Stimulated activated CD8-positive, alpha-beta memory T cell treated with anti-CD3 and anti-CD28 coated beads, Interleukin-4, amount 100 ng/mL, for 1 hour (primary cell): ENCODE measurements at regions not wholly inside any gene's neighbourhood (a gene's known extent, or its start where the extent isn't known, plus 50 kb on each side); places are given as distances from the start of the nearest gene placed in this dataset.
"Not testable (repeated sequence)": the region's sequence is repeated elsewhere in the genome, so short reads cannot be mapped to it uniquely, and the experiment has no call there.

ENCODE experiments used
- DNase-seq, 2 donors: peaks; one replicate each; pipeline ENCODE4 v3.0.0-alpha.2; 2020; ENCODE audit warnings: low read depth in 2 of 2, low spot score in 1 of 2

DNA sequence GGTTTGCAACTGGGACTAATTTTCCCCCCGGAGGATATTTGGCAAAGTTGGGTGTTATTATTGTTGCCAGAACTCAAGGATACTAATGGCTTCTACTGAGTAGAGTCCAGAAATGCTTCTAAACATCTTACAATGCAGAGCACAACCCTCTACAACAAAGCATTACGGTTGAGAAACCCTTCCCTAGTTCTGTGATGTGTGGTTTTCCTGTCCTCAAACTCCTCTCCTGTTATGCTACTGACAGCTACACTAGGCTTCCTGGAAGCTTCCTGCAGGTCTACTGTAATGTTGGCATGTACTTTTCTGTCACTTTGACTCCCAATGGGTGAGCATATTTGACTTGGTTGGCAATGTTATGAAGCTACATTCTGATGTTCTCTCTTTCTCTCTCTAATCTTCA is 1656.9 kb downstream of the MRPL39 start:
- no peak for DNase-seq

DNA sequence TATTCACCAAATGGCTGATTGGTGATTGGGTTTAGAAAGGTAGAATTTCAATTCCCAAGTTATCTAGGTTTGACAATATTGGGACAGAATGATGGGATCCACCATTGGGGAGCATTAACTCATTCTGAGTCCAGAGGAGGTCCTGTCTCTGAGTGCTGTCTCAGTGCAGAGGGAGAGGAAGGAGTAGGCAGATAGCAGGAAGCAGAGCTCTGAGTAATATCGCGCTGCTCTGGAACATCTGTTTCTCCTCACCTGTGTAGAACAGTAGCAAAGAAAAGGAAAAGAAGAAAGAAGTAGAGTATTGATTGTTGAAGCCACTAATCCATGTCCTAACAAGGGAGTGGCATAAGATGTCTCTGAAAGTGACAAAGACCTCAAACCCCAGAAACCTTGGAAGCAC is 1657.8 kb downstream of the MRPL39 start:
- no peak for DNase-seq

DNA sequence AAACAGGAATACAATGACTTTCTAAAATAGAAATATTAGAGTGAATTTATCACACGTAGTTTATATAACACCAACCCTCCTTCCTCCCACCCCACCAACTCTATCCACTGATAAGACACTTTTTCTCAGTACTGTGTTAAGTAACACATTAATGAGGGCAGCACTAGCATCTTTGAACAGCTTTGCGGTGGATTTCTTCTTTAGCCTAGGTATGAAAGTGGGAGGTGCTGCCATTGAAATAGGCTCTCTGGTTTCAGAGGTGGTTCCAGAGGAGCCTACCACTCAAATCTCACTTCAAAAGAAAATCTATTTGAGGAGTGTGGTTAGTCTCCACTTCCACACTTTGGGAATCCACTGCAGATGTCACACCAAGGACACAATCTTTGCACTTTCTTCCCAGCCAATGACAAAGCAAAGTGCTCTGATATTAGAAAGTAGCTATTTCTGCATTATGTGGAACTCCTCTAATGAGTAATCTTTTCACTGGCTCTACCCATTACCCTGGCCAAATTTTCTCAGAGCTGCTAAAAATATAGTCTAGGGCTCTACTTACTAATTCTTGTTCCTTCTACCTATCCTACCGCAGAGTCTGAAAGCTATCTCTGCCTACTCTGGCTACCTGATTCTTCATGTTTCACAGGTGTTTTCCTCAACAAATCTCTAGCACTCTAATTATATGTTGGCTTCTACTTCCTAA is 1667.8 kb downstream of the MRPL39 start:
- DNase-seq = no peak

DNA sequence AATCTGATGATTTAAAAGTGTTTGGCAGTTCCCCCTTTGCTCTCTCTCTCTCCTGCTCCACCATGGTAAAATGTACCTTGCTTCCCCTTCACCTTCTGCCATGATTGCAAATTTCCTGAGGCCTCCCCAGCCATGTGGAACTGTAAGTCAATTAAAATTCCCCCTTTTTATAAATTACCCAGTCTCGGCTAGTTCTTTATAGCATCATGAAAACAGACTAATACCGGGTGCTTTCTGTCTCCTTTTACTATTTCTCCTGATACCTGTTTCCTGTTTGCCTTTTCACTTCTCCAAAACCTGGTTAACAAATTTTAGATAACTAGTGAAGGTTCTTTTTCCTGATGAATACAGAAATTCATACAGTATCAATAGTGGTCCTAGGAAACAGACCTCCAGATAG is 1670.3 kb downstream of the MRPL39 start:
- DNase-seq = no peak

DNA sequence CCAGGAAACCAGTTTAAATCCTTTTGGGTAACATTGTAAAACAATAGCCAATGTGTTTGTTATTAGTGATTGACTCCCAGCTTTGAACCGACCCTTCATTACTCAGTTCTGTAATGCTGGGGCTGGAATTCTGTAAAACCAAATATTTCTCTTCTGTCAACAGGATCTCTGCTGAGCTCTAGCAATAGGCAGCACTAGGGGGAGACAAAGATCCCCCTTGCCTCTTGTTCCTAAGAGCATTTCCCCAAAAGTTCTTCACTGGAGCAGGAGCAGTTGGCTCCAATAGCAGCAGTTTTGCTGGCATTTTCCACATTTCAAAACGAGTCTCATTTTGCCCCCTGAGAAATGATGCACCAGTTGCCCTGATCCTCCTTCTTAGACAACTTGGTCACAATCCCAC is 1671.1 kb downstream of the MRPL39 start:
- no peak for DNase-seq

DNA sequence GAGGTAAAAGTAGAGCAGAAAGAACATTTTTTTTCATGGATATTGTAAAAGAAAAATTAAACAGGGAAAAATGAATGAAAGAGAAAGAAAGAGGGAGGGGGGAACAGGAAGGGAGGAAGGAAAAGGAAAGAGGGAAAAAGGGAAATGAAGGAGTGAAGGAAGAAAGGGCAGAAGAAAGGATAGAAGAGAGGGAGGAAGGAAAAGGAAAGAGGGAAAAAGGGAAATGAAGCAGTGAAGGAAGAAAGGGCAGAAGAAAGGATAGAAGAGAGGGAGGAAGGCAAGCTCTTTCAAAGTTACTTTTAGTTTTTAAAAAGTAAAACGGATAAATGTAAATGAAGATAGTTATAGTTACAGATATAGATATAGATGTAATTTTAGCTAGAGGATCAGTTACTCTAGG is 1676.7 kb downstream of the MRPL39 start:
- DNase-seq = no peak

DNA sequence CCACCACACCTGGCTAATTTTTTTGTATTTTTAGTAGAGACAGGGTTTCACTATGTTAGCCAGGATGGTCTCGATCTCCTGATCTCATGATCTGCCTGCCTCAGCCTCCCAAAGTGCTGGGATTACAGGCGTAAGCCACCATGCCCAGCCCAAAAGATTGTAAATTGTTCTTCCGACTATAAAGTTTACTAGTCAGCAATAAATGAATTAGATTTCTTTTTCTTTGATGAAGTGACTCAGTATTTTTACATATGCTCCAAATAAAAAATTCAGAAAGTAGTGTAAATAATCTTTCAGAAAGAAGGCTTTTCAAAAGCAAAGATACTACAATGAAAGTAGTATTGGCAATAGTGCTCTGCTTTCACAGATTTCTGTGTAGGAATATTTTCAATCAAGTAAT is 1680.9 kb downstream of the MRPL39 start:
- not testable (repeated sequence) for DNase-seq

DNA sequence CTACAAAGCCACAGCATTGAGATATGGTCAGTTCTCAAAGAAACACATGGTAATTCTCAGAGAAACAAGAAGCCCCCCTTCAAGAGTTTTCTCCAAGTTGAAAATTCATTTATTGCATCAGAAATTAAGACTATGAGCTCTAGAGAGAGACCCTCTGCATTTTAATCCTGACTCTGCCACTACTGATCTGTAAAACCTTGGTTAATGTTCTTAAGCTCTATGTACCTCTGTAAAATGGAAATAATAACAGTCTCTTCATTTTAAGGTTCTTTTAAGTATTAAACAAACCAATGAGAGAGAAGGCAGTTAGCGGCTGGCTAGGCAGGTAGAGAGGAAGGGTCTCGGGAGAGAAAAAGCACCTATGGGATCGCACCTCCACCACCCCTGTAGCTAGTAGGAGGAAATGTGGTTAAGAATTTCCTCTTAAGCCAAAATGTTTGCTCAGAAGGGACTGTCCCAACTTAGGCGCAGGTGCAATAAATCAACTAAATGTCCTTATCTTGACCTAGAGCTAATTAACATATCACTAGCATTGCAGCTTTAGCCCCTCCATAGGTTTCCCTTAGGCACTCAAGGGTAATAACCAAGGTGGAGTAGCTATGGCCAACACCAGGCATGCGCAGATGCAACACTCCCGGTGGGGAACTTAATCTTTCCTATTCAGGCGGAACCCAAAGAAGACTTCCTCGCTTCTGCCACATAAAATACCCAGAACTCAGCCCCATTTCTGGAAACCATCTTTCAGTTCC is 1685.4 kb downstream of the MRPL39 start:
- no peak for DNase-seq

DNA sequence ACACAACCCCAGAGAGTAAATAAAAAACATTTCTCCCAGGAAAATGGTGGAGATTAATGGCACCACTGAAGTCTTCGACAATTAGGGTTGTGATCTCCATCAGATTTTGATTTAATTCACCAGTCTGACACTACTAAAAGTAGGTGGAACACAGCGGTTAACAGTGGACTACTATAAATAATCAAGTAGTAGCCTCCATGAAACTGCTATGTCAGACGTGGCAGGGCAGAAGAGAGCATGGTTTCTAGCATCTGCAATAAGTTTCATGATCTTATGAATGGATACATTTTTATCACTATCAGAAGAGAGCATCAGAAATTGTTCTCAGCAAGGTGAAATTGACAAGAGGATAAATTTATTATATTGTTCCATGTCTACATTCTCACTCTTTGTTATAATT is 1706.6 kb downstream of the MRPL39 start:
- DNase-seq = no peak

DNA sequence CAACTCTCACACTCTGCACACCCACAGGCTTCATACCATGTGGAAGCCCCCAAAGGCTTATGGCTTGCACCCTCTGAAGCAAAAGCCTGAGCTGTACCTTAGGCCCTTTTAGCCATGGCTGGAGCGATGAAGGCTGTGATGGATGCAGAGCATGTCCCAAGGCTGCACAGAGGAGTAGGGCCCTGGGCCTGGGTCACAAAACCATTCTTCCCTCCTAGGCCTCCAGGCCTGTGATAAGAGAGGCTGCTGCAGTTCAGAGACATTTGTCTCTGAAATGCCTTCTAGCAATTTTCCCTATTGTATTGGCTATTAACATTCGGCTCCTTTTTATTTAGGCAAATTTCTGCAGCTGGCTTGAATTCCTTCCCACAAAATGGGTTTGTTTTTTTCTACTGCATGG is 1707.7 kb downstream of the MRPL39 start:
- DNase-seq = no peak

DNA sequence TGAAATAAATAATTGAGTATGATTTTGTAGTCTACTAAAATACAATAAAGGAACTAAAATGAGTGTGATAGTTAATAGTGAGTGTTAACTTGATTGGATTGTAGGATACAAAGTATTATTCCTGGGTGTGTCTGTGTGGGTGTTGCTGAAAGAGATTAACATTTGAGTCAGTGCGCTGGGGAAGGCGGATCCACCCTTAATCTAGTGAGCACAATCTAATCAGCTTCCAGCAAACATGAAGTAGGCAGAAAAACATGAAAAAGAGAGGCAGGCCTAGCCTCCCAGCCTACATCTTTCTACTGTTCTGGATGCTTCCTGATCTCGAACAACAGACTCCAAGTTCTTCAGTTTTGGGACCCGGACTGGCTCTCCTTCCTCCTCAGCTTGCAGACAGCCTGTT is 1716.6 kb downstream of the MRPL39 start:
- no peak for DNase-seq

DNA sequence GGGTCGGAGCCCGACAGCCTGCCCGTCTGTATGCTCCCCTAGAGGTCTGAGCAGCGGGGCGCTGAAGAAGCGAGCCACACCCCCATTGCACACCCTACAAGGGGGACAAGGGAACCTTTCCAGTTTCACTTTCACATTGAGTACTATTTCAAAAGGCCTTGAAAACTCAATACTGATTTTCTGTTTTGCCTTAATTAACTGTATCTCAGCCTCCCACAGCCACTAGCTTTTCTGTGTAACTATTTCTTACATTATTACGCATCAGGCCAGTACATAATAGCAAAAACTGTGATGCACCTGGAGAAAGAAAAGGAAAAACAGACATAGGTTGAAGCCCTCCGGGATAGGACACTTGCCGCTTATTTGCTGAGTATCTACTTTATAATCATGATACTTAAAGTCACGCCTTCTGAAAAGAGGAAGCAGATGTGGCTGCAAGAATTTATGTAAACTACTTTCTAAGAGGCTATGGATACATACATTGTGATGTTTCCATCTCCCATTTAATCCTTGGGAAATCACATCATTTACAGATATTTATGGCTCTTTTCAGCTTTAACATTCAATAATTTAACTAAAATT is 1719.5 kb downstream of the MRPL39 start:
- DNase-seq = no peak

DNA sequence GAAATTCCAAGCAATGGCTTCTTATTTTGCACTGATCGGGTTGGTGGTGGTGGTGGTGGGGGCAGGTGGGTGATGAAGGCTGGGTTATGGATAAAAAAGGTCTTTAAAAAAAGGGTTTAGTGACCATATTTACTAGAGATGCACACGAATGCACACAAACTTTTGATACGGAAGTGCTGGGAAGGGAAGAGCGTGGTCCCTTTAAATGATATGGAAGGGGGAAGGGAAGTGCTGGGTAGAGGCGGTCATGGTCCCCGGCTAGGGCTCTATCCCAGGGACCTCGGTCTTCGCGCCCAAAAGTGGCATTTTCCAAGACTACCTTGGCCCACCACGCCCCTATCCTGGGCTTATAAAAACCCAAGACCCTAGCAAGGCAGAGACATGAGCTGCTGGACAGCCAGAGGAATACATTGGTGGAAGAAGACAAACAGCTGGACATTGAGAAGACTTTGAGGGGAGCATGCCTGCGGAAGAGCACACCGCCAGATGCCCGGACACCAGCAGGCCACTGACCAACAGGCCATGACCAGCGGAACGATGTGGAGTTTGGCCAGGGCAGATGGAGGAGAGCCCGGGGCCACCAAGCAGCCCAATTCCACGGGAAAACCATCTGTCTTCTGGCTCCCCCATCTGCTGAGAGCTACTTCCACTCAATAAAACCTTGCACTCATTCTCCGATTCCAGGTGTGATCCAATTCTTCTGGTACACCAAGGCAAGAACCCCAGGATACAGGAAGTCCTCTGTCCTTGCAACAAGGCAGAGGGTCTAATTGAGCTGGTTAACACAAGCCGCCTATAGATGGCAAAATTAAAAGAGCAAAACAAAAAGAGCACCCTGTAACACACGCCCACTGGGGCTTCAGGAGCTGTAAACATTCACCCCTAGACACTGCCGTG is 1720.2 kb downstream of the MRPL39 start:
- DNase-seq = no peak

DNA sequence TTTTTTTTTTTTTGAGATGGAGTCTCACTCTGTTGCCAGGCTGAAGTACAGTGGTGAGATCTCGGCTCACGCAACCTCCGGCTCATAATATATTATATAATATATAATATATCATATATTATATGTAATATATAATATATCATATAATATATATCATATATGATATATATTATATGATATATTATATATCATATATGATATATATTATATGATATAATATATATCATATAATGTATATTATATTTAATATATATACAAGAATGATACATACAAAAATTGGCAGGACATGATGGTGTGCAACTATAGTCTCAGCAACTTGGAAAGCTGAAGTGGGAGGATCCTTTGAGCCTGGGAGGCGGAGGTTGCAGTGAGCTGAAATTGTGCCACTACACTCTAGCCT is 1725.5 kb downstream of the MRPL39 start:
- no peak for DNase-seq

DNA sequence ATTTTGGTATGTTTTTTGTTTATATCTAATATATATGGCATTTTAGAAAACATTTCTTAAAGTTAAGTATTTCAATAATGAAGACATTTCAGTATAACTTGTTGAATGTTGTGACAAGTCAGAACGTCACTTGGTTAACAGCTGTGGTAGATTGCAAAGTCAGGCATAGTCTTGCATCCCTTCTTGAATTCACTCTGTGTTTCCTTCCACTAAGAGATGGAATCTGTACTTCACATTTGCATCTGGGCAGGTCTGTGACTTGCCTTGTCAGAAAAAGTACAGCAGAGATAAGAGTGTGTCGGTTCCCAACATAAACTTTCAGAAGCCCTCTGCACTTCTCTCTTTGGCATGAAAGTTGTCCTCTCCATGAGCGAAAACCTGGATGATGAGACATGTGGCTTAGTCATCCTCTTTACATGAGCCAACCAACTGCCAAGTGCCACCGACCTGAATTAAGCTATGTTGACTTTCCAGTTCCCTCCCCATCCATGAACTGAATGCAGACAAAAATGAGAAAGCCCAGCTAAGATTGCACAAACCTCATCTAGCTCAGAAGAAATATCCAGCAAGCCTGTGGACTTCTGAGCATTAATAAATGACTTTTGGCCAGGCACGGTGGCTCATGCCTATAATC is 1730.2 kb downstream of the MRPL39 start:
- no peak for DNase-seq

DNA sequence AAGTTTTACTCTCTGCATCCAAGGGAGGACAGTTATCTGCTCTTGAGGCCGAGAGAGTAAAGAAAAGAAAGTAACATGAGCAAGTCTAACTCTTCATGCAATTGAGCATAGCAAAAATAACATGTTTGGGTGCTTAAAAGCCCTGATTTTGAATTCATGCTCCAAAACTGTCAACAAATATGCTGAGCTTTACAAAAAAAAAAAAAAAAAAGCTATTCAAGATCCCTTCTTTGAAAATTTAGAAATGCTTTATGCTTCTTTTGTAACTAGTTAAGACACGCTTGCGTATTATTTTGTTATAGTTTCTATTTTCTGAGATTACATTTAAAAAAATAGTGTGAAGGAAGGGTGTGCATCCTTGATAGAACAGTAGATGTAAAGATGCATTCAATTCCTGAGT is 1733.0 kb downstream of the MRPL39 start:
- no peak for DNase-seq

DNA sequence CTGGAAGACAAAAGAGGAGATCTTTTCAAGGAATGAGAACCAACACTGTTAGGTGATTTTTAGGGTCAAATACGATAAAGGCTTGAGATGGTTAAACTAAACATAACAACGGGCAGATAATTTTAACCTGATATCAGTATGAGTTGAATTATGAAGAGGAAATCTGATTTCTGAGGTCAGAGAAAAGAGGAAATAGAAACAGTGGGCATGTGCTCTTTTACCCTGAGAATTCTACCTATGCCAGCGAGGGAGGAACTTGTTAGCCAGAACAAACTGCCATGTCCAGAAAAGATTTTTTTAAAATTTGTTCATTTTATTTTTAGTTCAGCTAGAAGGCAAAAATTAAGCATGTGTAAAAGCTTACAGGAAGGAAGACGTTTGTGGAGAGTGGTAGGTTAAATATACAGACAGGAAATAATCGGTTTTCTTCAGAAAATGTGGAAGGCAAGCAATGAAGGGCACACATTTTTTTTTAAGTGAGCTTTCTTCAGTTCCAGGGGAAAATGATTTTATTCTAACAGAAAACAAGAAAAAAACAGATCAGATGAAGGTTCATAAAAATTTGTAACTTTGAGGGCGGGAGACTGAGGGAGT is 1745.3 kb downstream of the MRPL39 start:
- DNase-seq = no peak

DNA sequence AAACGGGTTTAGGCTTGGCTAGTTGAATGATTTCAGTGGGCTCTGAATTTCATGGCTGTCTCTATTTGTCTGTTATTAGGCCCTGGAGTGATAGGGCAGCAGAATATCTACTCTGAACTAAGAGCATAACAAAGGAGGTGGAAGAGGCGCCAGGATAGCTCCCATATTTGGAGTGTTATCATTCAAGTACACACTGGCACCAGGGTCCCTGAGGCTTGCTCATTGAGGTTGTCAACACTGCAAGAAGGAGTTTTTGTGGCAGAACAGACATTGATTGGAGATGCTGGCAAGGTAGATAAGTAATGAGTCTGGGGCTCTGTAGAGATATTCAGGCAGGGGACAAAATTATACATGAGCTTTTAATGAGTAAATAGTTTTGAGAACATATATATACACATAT is 1748.4 kb downstream of the MRPL39 start:
- DNase-seq = no peak

DNA sequence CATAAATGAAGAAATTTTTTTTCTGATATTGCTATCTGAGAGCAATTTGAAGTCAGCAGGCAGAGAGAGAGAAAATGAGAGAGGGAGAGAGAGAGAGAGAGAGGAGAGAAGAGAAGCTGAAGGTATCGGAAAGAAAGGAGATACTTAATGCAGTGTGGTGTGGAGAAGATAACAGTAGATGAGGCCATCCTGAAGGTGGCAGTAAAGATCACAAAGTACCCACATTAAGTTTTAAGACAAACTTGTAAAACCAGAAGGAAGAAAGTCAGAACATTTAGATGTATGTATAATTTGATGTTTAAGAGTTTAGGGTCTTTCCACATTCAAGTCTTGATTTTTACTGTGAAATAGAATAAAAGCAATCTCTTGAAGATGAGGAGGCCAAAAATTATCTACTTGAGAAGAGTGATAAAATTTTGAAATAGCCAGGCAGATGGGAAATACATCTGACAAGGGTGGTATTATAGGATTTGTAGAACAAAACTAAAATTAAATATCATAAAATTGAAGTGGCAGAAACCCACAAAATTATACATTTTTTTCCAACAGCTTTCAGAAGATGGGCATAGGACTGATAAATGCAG is 1753.4 kb downstream of the MRPL39 start:
- no peak for DNase-seq

DNA sequence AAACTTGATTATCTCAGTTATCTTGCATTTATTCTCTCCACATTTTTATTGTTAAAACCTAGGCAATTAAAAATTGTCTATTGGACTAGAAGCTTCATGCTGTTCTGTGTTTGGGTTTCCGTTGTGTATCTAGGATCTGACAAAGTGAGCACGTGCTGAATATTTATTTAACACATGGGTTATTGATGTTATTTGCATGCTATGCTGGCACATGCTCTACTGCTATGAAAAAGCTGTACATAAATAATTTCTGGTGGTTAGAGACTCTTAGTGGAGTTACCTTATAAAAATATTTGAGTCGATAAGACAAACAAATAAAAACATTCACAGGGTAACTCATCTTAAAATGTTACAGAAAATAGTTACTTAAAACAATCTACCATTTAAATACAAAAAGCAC is 1769.7 kb downstream of the MRPL39 start:
- DNase-seq = no peak
